ENCODE measurements at regions not wholly inside any gene's neighbourhood (a gene's known extent, or its start where the extent isn't known, plus 50 kb on each side); places are given as distances from the start of the nearest gene placed in this dataset.

GRCh38 chr3:160103397-160103796 lies 114.8 kb downstream of the IL12A start:
- Histone ChIP-seq H3F3A (ENCODE audit: low read depth) (no peaks in the 10 kb centered on the region), H3K79me2 (ENCODE audit: insufficient read depth, low read length) (no peaks in the 10 kb centered on the region), H3K4me3 (ENCODE audit: low read length, poor library complexity, severe bottlenecking) (no peak overlapping the region), H3K27me3 (ENCODE audit: insufficient read depth, low read length, poor library complexity, severe bottlenecking) (no peaks in the 10 kb centered on the region), H3K9me3 (ENCODE audit: insufficient read depth, low read depth, low read length) (no peaks in the 10 kb centered on the region), H3K4me1 (ENCODE audit: insufficient read depth, low read length, poor library complexity, severe bottlenecking) (peaks cover 10% of the 10 kb centered on the region), H4K20me1 (ENCODE audit: insufficient read depth, low read length, poor library complexity, severe bottlenecking) (no peaks in the 10 kb centered on the region), H3K36me3 (ENCODE audit: insufficient read depth, low read length) (no peaks in the 10 kb centered on the region), H2AFZ (ENCODE audit: low read length) (no peak overlapping the region), H3K9ac (ENCODE audit: low read depth, low read length, poor library complexity, severe bottlenecking) (no peak overlapping the region), H3K9me2 (replicated peaks; ENCODE audit: low read depth, low read length) (no peaks in the 10 kb centered on the region), H3K4me2 (ENCODE audit: low read depth, low read length, poor library complexity, severe bottlenecking) (no peak overlapping the region)
- TF ChIP-seq EZH2phosphoT487 (IDR thresholded peaks at IDR 0.05; ENCODE audit: borderline replicate concordance), result no peak
- TF ChIP-seq, protein P1, sequence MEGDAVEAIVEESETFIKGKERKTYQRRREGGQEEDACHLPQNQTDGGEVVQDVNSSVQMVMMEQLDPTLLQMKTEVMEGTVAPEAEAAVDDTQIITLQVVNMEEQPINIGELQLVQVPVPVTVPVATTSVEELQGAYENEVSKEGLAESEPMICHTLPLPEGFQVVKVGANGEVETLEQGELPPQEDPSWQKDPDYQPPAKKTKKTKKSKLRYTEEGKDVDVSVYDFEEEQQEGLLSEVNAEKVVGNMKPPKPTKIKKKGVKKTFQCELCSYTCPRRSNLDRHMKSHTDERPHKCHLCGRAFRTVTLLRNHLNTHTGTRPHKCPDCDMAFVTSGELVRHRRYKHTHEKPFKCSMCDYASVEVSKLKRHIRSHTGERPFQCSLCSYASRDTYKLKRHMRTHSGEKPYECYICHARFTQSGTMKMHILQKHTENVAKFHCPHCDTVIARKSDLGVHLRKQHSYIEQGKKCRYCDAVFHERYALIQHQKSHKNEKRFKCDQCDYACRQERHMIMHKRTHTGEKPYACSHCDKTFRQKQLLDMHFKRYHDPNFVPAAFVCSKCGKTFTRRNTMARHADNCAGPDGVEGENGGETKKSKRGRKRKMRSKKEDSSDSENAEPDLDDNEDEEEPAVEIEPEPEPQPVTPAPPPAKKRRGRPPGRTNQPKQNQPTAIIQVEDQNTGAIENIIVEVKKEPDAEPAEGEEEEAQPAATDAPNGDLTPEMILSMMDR (conservative IDR thresholded peaks at IDR 0.05; ENCODE audit: low read length), result no peak

GRCh38 chr3:160105907-160106584 lies 117.4 kb downstream of the IL12A start:
- no peaks in the 10 kb centered on the region for H3F3A ChIP-seq (ENCODE audit: low read depth)
- H3K9me3 ChIP-seq (ENCODE audit: insufficient read depth, low read depth, low read length), result no peaks in the 10 kb centered on the region
- no peak overlapping the region for H3K4me2 ChIP-seq (ENCODE audit: low read depth, low read length, poor library complexity, severe bottlenecking)
- no peak for TF ChIP-seq EZH2phosphoT487 (IDR thresholded peaks at IDR 0.05; ENCODE audit: borderline replicate concordance)
- TF ChIP-seq, protein P1 (conservative IDR thresholded peaks at IDR 0.05; ENCODE audit: low read length), result no peak
- H3K9ac ChIP-seq (ENCODE audit: low read depth, low read length, poor library complexity, severe bottlenecking), result no peak overlapping the region
- H3K9me2 ChIP-seq (replicated peaks; ENCODE audit: low read depth, low read length), result no peaks in the 10 kb centered on the region
- no peaks in the 10 kb centered on the region for H3K27me3 ChIP-seq (ENCODE audit: insufficient read depth, low read length, poor library complexity, severe bottlenecking)
- H3K79me2 ChIP-seq (ENCODE audit: insufficient read depth, low read length), result no peaks in the 10 kb centered on the region
- no peak overlapping the region for H3K4me3 ChIP-seq (ENCODE audit: low read length, poor library complexity, severe bottlenecking)
- peaks cover 15% of the 10 kb centered on the region for H3K4me1 ChIP-seq (ENCODE audit: insufficient read depth, low read length, poor library complexity, severe bottlenecking)
- no peaks in the 10 kb centered on the region for H3K36me3 ChIP-seq (ENCODE audit: insufficient read depth, low read length)
- H4K20me1 ChIP-seq (ENCODE audit: insufficient read depth, low read length, poor library complexity, severe bottlenecking), result no peaks in the 10 kb centered on the region
- no peak overlapping the region for H2AFZ ChIP-seq (ENCODE audit: low read length)

DNA sequence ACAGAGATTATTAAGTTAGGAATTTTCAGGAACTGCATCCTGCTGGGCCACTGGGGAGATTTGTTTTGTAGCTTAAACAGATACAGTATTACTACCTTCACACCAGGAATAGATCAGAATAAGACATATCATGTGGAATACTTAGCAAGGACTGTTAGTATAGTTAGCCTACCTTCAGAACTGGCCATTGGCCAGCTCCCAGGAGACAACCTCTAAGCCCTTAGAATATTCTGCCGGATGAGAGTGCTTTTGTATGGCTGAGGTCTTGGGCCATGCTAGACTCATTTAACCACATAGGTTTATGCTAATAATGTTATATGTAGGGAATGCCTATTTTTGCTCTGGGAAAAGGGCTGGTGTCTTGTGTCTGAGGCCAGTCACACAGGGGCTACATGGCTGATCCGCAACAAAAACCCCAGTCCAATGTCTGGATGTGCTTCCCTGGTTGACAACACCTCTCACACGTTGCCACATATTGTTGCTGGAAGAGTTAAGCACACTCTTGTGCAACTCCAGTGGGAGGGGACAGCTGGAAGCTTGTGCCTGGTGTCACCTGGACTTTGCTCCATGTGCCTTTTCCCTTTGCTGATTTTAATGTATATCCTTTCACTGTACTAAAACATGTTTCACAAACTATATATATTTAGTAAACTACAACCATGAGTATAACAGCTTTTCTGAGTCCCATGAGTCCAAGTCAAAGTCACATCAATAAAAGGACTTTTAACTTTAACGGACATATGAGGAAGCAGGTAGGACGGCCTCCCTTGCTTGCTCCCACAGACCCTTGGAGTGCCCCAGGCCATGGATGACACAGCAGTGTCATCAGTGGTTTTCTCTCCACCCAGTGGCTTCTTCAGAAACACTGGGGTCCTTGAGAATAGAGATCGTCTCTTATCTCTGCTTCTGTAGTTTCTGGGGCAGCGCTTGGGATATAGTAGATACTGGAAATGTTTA lies 118.0 kb upstream of the C3orf80 start:
- H2AFZ ChIP-seq (ENCODE audit: low read length), result no peak overlapping the region
- no peaks in the 10 kb centered on the region for H3K36me3 ChIP-seq (ENCODE audit: insufficient read depth, low read length)
- no peaks in the 10 kb centered on the region for H3K9me3 ChIP-seq (ENCODE audit: insufficient read depth, low read depth, low read length)
- H3K4me3 ChIP-seq (ENCODE audit: low read length, poor library complexity, severe bottlenecking), result no peak overlapping the region
- H3K27me3 ChIP-seq (ENCODE audit: insufficient read depth, low read length, poor library complexity, severe bottlenecking), result no peaks in the 10 kb centered on the region
- H3K4me2 ChIP-seq (ENCODE audit: low read depth, low read length, poor library complexity, severe bottlenecking), result peak overlapping the region; percentile 62
- H3K4me1 ChIP-seq (ENCODE audit: insufficient read depth, low read length, poor library complexity, severe bottlenecking), result peaks cover 15% of the 10 kb centered on the region
- no peaks in the 10 kb centered on the region for H3K79me2 ChIP-seq (ENCODE audit: insufficient read depth, low read length)
- TF ChIP-seq EZH2phosphoT487 (IDR thresholded peaks at IDR 0.05; ENCODE audit: borderline replicate concordance), result no peak
- TF ChIP-seq, protein P1 (conservative IDR thresholded peaks at IDR 0.05; ENCODE audit: low read length), result no peak
- H3K9me2 ChIP-seq (replicated peaks; ENCODE audit: low read depth, low read length), result no peaks in the 10 kb centered on the region
- no peak overlapping the region for H3K9ac ChIP-seq (ENCODE audit: low read depth, low read length, poor library complexity, severe bottlenecking)
- H3F3A ChIP-seq (ENCODE audit: low read depth), result no peaks in the 10 kb centered on the region
- no peaks in the 10 kb centered on the region for H4K20me1 ChIP-seq (ENCODE audit: insufficient read depth, low read length, poor library complexity, severe bottlenecking)

Data from Loucy (cell line).